Caki2 (cell line): ENCODE measurements at regions not wholly inside any gene's neighbourhood (a gene's known extent, or its start where the extent isn't known, plus 50 kb on each side); places are given as distances from the start of the nearest gene placed in this dataset.
"Not testable (repeated sequence)": the region's sequence is repeated elsewhere in the genome, so short reads cannot be mapped to it uniquely, and the experiment has no call there.

Experiments
- DNase-seq: peaks from one replicate; pipeline ENCODE4 v3.0.0-alpha.2; 2015; ENCODE audit warnings: low read depth
- in situ Hi-C: cut with HindIII; loops from 2 replicates; pipeline ENCODE4 v1.10.0; 2016; ENCODE audit warnings: low sequenced_read_pairs, low pct_unique_long_range_greater_than_20kb, mixed read lengths

DNA sequence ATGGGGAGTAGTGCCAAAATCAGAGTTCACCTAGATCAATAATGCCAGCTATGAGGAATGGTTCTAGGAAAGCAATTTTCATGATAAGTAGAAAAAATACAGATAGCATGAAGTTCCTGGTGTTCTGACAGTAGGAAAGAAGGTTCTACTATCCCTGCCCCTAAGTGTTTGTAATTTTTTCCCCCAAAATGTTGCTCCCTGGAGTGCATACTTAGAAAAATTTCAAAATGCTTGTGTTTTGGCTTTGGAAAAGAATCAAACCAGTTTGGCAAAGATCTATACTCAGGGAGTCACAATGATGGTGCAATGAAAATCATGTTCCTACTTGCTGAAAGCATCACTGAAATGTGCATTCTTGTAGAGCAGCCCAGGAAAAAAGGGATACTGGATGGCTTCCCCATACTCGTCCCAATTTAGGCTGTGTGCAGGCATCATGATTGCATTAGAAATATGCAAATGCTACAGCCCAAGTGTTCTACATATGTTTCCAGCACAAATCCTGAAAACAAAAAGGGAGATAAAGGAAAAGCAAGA is 74.7 kb downstream of the LPAR4 start:
- DNase-seq: no peak
- in situ Hi-C loops: no loop called here

DNA sequence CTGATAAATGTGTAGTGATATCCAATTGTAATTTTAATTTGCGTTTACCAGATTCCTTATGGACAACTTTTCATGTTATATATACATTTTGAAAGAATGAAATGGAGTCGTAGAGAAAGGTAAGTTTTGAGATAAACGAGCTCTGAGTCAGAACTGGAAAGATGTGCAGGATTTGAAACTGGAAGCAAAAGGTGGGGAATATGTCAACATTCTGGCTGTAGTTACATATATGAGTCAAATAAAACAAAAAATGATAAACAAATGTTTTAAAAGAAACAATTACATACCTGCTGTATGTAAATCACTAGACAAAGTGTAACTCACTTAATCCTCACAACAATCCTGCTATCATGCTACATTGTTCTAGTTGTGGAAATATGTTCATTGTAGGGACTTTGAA is 84.0 kb downstream of the LPAR4 start:
- in situ Hi-C loops: no loop called here
- no peak for DNase-seq

DNA sequence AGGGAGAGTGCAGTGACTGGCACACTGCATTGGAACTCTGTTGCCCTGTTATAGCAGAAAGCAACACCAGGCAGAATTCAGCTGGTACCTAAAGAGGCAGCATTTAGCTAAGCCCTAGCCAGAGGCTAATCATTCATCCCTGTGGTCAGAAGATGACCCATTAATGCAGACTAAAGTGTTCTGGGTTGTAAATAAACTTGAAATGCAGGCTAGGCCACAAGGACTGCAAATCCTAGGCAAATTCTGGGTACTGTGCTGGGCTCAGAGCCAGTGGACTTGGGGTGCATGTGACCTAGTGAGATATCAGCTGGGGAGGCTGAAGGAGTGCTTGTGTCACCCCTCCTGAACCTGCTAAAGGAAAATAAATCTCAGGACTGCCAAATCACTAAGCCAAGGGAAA is 91.2 kb downstream of the LPAR4 start:
- in situ Hi-C loops: no loop called here

GRCh38 chrX:78839711-78840110 is 92.2 kb downstream of the LPAR4 start:
- DNase-seq: no peak
- in situ Hi-C loops: no loop called here

More for the DNA sequence above, 91.2 kb downstream of the LPAR4 start:
- no peak for DNase-seq

DNA sequence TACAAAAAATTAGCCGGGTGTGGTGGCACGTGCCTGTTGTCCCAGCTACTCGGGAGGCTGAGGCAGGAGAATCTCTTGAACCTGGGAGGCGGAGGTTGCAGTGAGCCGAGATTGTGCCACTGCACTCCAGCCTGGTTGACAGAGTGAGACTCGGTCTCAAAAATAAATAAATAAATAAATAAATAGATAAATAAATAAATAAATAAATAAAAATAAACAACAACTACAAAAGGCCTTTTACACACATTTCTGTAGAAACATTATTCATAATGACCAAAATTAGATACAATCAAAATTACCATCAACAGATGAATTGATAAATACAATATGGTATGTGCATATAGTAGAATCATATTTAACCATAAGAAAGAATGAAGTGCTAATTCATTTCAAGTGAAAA is 96.7 kb downstream of the LPAR4 start:
- in situ Hi-C loops, DNase-seq: not testable (repeated sequence)

DNA sequence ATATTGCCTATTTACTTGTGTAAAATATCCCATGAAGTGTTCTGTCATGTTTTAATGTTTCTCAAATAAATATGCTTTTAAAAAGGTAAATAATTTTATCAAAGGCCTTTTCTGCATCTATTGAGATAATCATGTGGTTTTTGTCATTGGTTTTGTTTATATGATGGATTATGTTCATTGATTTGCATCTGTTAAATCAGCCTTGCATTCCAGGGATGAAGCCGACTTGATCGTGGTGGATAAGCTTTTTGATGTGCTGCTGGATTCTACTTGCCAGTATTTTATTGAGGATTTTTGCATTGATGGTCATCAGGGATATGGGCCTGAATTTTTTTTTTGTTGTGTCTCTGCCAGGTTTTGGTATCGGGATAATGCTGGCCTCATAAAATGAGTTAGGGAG is 63.9 kb upstream of the P2RY10 start:
- DNase-seq, in situ Hi-C loops: not testable (repeated sequence)

- in situ Hi-C loops: no loop called here
- DNase-seq: peak; percentile 4
Observed at GRCh38 chrX:78886550-78886949, 58.6 kb upstream of the P2RY10 start.
